Natural killer cell (primary cell): ENCODE measurements at regions not wholly inside any gene's neighbourhood (a gene's known extent, or its start where the extent isn't known, plus 50 kb on each side); places are given as distances from the start of the nearest gene placed in this dataset.

Experiments used
- ATAC-seq, 3 donors: fragments of 150-1000 bp in 2 of 3; fragments of 200-7000 bp in 1 of 3; cut with Tn5 transposase; 1 replicate in 1 of 3; 2 replicates in 2 of 3; pipeline ENCODE4 v1.10.0; 2021; ENCODE audit warnings: mild to moderate bottlenecking in 2 of 3, moderate library complexity in 2 of 3
- DNase-seq, 2 donors: peaks; one replicate each; pipeline versions ENCODE4 v3.0.0 to v3.0.0-alpha.2; 2013 to 2021; ENCODE audit warnings: mixed read lengths in 1 of 2
- H3K27ac ChIP-seq: one replicate; pipeline ENCODE4 v1.5.1; 2013; ENCODE audit warnings: mild to moderate bottlenecking, low read length
- H3K27me3 ChIP-seq: one replicate; pipeline ENCODE4 v1.6.1; 2013; ENCODE audit warnings: low read length; ENCODE audit not compliant: control insufficient read depth, insufficient read depth
- H3K36me3 ChIP-seq: one replicate; pipeline ENCODE4 v1.6.1; 2013; ENCODE audit warnings: low read length; ENCODE audit not compliant: control insufficient read depth, insufficient read depth
- H3K4me1 ChIP-seq: one replicate; pipeline ENCODE4 v1.6.1; 2013; ENCODE audit warnings: low read length; ENCODE audit not compliant: control insufficient read depth, insufficient read depth
- H3K4me3 ChIP-seq: one replicate; pipeline ENCODE4 v1.5.1; 2013; ENCODE audit warnings: low read length
- H3K9me3 ChIP-seq: one replicate; pipeline ENCODE4 v1.6.1; 2013; ENCODE audit warnings: low read length; ENCODE audit not compliant: control insufficient read depth, insufficient read depth
- H3K27ac Mint-ChIP-seq, 2 donors: one replicate each; pipeline ENCODE4 v1.8.0; 2022; ENCODE audit warnings: mild to moderate bottlenecking in 2 of 2, mixed read lengths in 2 of 2, moderate library complexity in 1 of 2
- H3K27me3 Mint-ChIP-seq, 2 donors: one replicate each; pipeline ENCODE4 v1.8.0; 2022; ENCODE audit warnings: low read depth in 2 of 2, mixed read lengths in 2 of 2
- H3K36me3 Mint-ChIP-seq: one replicate; pipeline ENCODE4 v1.8.0; 2022; ENCODE audit warnings: mixed read lengths
- H3K4me1 Mint-ChIP-seq, 2 donors: one replicate each; pipeline ENCODE4 v1.8.0; 2022; ENCODE audit warnings: mixed read lengths in 2 of 2
- H3K4me3 Mint-ChIP-seq: one replicate; pipeline ENCODE4 v1.8.0; 2022; ENCODE audit warnings: mild to moderate bottlenecking, moderate library complexity, mixed read lengths
- H3K9me3 Mint-ChIP-seq, 2 donors: one replicate each; pipeline ENCODE4 v1.8.0; 2022; ENCODE audit warnings: mixed read lengths in 2 of 2
- WGBS: methylation state at CpG from one replicate; pipeline ENCODE4 v1.1.7; 2013; ENCODE audit warnings: missing lambda C conversion rate; ENCODE audit not compliant: insufficient coverage; 5-methylcytosine and 5-hydroxymethylcytosine counted together
- intact Hi-C: fragments of 100-400 bp; cut with micrococcal nuclease; formaldehyde crosslinking; loops from one replicate; pipeline ENCODE4 v1.14.2; 2022
- TF ChIP-seq, protein P1 (sequence below): fragments of 200-600 bp; IDR thresholded peaks from one replicate; pipeline ENCODE4 v1.8.0; 2022; ENCODE audit warnings: antibody characterized with exemption

DNA sequence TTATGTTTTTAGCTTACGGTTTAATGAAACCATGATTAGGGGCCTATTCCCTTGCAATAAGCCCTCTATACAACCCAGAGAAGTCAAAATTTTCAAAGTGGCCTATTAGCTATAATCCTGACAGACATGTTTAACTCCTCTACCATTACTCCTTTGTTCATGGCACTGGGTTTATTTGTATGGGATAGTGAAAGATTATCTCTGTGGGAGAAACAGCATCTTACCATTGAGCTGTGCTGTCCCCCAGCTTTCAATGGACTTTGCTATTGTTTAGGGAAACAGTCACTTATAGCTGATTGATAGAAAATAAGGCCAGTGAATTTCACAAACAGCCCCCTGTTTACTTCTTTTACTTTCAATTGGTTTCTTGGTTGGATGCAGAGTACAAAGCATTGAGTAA is 675.2 kb upstream of the GCFC2 start:
- Mint-ChIP-seq H3K4me1 (no peaks in the 10 kb centered on the region), H3K36me3 (peaks cover 7% of the 10 kb centered on the region), H3K9me3 (peaks cover 5 to 10% of the 10 kb centered on the region in 2 donors), H3K27me3 (no peaks in the 10 kb centered on the region), H3K27ac (no peak overlapping the region), H3K4me3 (no peak overlapping the region)
- Histone ChIP-seq H3K9me3 (no peaks in the 10 kb centered on the region), H3K27me3 (no peaks in the 10 kb centered on the region), H3K4me3 (no peak overlapping the region), H3K27ac (no peak overlapping the region), H3K4me1 (no peaks in the 10 kb centered on the region), H3K36me3 (no peaks in the 10 kb centered on the region)
- TF ChIP-seq, protein P1, sequence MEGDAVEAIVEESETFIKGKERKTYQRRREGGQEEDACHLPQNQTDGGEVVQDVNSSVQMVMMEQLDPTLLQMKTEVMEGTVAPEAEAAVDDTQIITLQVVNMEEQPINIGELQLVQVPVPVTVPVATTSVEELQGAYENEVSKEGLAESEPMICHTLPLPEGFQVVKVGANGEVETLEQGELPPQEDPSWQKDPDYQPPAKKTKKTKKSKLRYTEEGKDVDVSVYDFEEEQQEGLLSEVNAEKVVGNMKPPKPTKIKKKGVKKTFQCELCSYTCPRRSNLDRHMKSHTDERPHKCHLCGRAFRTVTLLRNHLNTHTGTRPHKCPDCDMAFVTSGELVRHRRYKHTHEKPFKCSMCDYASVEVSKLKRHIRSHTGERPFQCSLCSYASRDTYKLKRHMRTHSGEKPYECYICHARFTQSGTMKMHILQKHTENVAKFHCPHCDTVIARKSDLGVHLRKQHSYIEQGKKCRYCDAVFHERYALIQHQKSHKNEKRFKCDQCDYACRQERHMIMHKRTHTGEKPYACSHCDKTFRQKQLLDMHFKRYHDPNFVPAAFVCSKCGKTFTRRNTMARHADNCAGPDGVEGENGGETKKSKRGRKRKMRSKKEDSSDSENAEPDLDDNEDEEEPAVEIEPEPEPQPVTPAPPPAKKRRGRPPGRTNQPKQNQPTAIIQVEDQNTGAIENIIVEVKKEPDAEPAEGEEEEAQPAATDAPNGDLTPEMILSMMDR = no peak
- intact Hi-C loops = no loop called here
- 100% methylated on average over 1 of the region's 1 CpG for WGBS
- DNase-seq (no peak), ATAC-seq (no peak)

- Histone ChIP-seq H3K36me3 (no peaks in the 10 kb centered on the region), H3K27me3 (no peaks in the 10 kb centered on the region), H3K4me3 (no peak overlapping the region), H3K27ac (no peak overlapping the region), H3K4me1 (no peaks in the 10 kb centered on the region), H3K9me3 (peaks cover 2% of the 10 kb centered on the region)
- ATAC-seq = no peak
- TF ChIP-seq, protein P1 = no peak
- no peak for DNase-seq
- no peak overlapping the region for H3K27ac Mint-ChIP-seq
- intact Hi-C loops = no loop called here
- H3K36me3 Mint-ChIP-seq = peaks cover 15% of the 10 kb centered on the region
- H3K4me3 Mint-ChIP-seq = no peak overlapping the region
- H3K9me3 Mint-ChIP-seq = peaks cover 11 to 16% of the 10 kb centered on the region in 2 donors
- H3K27me3 Mint-ChIP-seq = no peaks in the 10 kb centered on the region
- H3K4me1 Mint-ChIP-seq = no peaks in the 10 kb centered on the region
Observed at GRCh38 chr2:76381624-76382023, 670.9 kb upstream of the GCFC2 start.

DNA sequence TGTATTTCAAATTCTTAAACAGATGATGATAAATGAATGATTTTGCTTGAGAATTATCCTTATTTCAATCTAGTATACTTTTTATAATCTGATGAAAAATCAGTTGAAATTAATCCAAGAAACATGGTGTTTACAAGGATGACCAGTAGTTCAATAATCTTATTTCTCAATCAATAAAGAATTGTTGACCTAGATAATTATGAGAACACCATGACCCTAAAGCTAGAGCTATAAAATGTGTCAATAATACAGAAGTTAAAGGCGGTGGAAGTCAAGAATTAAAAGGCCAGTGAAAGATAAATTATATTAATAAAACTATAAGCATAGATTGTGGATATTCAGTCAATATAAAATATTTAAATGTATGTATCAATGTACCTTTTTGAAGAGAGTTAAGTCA is 667.4 kb upstream of the GCFC2 start:
- ATAC-seq (no peak), DNase-seq (no peak)
- no peak overlapping the region for H3K4me3 Mint-ChIP-seq
- peaks cover 10 to 11% of the 10 kb centered on the region in 2 donors for H3K9me3 Mint-ChIP-seq
- H3K27ac ChIP-seq = no peak overlapping the region
- H3K36me3 Mint-ChIP-seq = peaks cover 7% of the 10 kb centered on the region
- TF ChIP-seq, protein P1 = no peak
- intact Hi-C loops = no loop called here
- peaks cover 2% of the 10 kb centered on the region for H3K9me3 ChIP-seq
- WGBS = no CpG with 5 or more reads among the region's 1 CpG
- no peaks in the 10 kb centered on the region for H3K36me3 ChIP-seq
- no peaks in the 10 kb centered on the region for H3K4me1 Mint-ChIP-seq
- no peak overlapping the region for H3K27ac Mint-ChIP-seq
- H3K4me1 ChIP-seq = no peaks in the 10 kb centered on the region
- H3K27me3 ChIP-seq = no peaks in the 10 kb centered on the region
- H3K4me3 ChIP-seq = no peak overlapping the region
- no peaks in the 10 kb centered on the region for H3K27me3 Mint-ChIP-seq

DNA sequence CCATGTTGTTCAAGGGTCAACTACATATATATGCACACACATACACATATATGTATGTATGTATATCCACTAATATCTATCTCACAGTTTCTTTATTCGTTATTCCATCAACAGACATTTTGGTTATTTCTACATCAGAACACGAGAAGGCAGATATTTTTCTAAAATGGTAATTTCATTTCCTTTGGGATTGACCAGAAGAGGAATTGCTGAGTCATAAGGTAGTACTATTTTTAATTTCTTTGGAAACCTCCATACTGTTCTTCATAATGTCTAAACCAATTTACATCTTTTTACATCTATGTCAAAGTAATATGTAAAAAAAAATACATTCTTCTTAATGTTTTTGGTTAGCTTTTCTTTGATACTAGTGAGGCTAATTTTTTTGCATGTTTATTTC is 630.7 kb upstream of the GCFC2 start:
- Mint-ChIP-seq H3K4me3 (no peak overlapping the region), H3K27me3 (no peaks in the 10 kb centered on the region), H3K4me1 (no peaks in the 10 kb centered on the region), H3K27ac (no peak overlapping the region), H3K36me3 (no peaks in the 10 kb centered on the region), H3K9me3 (peaks cover 13 to 22% of the 10 kb centered on the region in 2 donors)
- Histone ChIP-seq H3K4me1 (no peaks in the 10 kb centered on the region), H3K27me3 (no peaks in the 10 kb centered on the region), H3K36me3 (no peaks in the 10 kb centered on the region), H3K27ac (no peak overlapping the region), H3K9me3 (peaks cover 14% of the 10 kb centered on the region), H3K4me3 (no peak overlapping the region)
- no CpG with 5 or more reads among the region's 2 CpGs for whole genome bisulfite sequencing
- DNase-seq = no peak
- TF ChIP-seq, protein P1 = no peak
- no peak for ATAC-seq
- intact Hi-C loops = no loop called here
